ENCODE measurements at regions not wholly inside any gene's neighbourhood (a gene's known extent, or its start where the extent isn't known, plus 50 kb on each side); places are given as distances from the start of the nearest gene placed in this dataset.

DNA sequence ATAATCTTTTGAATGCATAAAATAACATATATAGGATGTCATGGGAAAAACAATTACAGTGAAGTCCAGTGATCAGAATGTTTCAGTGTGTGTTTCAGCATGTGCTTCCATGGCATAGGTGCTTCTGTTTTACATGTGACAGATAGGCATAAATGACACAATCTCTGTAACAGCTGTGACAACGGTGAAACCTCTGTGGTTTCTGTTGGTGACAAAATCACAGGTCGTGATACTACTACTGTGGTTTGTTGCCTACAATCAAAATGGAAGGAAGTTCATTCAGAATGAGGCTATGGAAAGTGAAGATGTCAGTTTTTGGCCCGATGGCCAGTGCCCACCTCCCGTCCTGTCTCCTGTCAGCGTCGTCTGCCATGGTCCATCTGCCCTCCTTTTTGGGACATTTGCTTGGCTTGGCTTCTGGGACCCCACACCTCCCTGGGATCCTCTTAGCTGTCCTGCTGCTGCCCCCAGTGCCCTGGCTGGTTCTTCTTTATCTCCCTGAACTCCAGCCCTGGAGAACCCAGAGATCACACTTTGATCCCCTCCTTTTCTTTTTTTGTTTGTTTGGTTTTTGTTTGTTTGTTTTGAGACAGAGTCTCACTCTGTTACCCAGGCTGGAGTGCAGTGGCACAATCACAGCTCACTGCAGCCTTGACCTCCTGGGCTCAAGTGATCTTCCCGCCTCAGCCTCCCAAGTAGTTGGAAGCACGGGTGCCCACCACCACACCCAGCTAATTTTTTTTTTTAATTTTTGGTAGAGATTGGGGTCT lies 79.3 kb upstream of the NAA20 start:
- Histone ChIP-seq H3K36me3 (ENCODE audit: control insufficient read depth, insufficient read depth, low read length) (peaks cover 1% of the 10 kb centered on the region), H4K20me1 (ENCODE audit: control insufficient read depth, extremely low read depth, insufficient read depth, low read length) (no peaks in the 10 kb centered on the region), H3K4me1 (ENCODE audit: control insufficient read depth, extremely low read depth, insufficient read depth, low read length) (peaks cover 8% of the 10 kb centered on the region)

DNA sequence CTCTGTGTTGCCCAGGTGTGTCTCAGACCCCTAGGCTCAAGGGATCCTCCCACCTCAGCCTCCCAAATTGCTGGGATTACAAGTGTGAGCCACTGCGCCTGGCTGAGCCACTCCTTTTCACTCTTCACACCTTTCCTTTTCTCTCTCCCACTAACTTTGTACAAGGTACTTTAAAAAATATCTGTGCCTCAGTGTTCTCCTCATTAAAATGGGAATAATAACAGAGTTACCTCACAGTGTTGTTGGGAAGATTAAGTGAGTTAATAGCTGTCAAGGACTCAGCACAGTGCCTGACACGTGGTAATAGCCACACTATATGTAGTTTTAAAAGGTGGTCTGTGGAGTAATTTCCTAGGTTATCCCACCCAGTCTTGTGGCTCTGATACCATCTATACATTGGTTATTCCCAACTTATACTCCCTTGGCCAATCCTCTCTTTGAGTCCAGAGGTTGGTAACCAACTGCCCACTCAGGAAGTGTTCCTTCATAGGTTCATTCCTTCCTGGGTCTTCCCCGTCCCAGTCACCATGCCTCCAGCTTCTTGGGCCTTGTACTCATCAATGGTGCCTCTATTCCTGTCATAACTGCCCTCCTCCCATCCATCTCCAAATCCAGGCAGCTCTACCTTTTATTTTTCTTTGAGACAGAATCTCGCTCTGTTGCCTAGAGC lies 78.6 kb upstream of the NAA20 start:
- no peak for TF ChIP-seq CTCF (conservative IDR thresholded peaks at IDR 0.05 in 1 of 2, IDR thresholded peaks at IDR 0.05 in 1 of 2; ENCODE audit: low read depth in 1 of 2, low read length in 2 of 2)
- TF ChIP-seq EZH2 (IDR thresholded peaks at IDR 0.05; ENCODE audit: low read length, missing control alignments): no peak
- H3K36me3 ChIP-seq (ENCODE audit: control insufficient read depth, insufficient read depth, low read length): peaks cover 1% of the 10 kb centered on the region
- H3K4me3 ChIP-seq (replicated peaks in 1 of 4; ENCODE audit: control extremely low read depth in 1 of 4, insufficient read depth in 1 of 4, low read depth in 3 of 4, low read length in 4 of 4): no peak overlapping the region
- no peak for DNase-seq (ENCODE audit: low read depth in 2 of 2)
- no peaks in the 10 kb centered on the region for H3K79me2 ChIP-seq (ENCODE audit: control insufficient read depth, insufficient read depth, low read length)
- peaks cover 3% of the 10 kb centered on the region for H3K4me1 ChIP-seq (ENCODE audit: control insufficient read depth, extremely low read depth, insufficient read depth, low read length)
- no peaks in the 10 kb centered on the region for H3K9me3 ChIP-seq (ENCODE audit: control insufficient read depth, insufficient read depth, low read depth, low read length)
- no peak overlapping the region for H3K4me2 ChIP-seq (ENCODE audit: extremely low read depth, insufficient read depth, low read length)
- no peaks in the 10 kb centered on the region for H3K27me3 ChIP-seq (ENCODE audit: control insufficient read depth, insufficient read depth, low read length)
- no peaks in the 10 kb centered on the region for H4K20me1 ChIP-seq (ENCODE audit: control insufficient read depth, extremely low read depth, insufficient read depth, low read length)
- no peak overlapping the region for H2AFZ ChIP-seq (ENCODE audit: low read length)
- H3K27ac ChIP-seq (ENCODE audit: insufficient read depth, low read length): no peak overlapping the region
- H3K9ac ChIP-seq (ENCODE audit: insufficient read depth, low read length): no peak overlapping the region

More for the DNA sequence above, 79.3 kb upstream of the NAA20 start:
- Histone ChIP-seq H2AFZ (ENCODE audit: low read length) (no peak overlapping the region), H3K27me3 (ENCODE audit: control insufficient read depth, insufficient read depth, low read length) (no peaks in the 10 kb centered on the region), H3K79me2 (ENCODE audit: control insufficient read depth, insufficient read depth, low read length) (no peaks in the 10 kb centered on the region), H3K9me3 (ENCODE audit: control insufficient read depth, insufficient read depth, low read depth, low read length) (no peaks in the 10 kb centered on the region), H3K9ac (ENCODE audit: insufficient read depth, low read length) (no peak overlapping the region), H3K27ac (ENCODE audit: insufficient read depth, low read length) (no peak overlapping the region), H3K4me2 (ENCODE audit: extremely low read depth, insufficient read depth, low read length) (no peak overlapping the region), H3K4me3 (replicated peaks in 1 of 4; ENCODE audit: control extremely low read depth in 1 of 4, insufficient read depth in 1 of 4, low read depth in 3 of 4, low read length in 4 of 4) (no peak overlapping the region)
- TF ChIP-seq CTCF (conservative IDR thresholded peaks at IDR 0.05 in 1 of 2, IDR thresholded peaks at IDR 0.05 in 1 of 2; ENCODE audit: low read depth in 1 of 2, low read length in 2 of 2) (no peak), EZH2 (IDR thresholded peaks at IDR 0.05; ENCODE audit: low read length, missing control alignments) (no peak)
- no peak for DNase-seq (ENCODE audit: low read depth in 2 of 2)

DNA sequence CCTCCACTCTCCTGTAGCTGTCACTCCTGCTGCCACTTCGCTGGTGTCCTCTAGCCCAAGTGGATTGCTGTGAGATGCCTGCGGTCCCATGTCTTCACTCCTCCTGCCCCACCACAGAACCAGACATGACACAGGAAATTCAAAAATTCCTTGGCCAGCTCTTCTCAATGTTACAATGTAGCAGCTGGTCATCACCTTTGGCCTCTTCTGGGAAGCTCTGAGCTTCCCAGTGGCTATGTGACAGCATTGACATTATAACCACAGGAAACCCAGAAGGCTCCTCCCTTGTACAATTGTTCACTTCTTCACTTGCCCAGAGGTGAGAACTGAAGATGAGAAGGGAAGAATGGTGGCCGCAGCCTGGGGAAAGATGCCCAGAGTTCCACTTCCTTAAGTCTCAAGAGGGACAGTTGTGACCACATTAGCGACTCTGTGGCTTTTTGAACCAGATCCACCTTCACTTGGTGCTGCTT lies 76.1 kb upstream of the NAA20 start:
- H3K4me2 ChIP-seq (ENCODE audit: extremely low read depth, insufficient read depth, low read length): no peak overlapping the region
- no peak overlapping the region for H2AFZ ChIP-seq (ENCODE audit: low read length)
- H3K9me3 ChIP-seq (ENCODE audit: control insufficient read depth, insufficient read depth, low read depth, low read length): no peaks in the 10 kb centered on the region
- no peak for DNase-seq (ENCODE audit: low read depth in 2 of 2)
- no peak overlapping the region for H3K27ac ChIP-seq (ENCODE audit: insufficient read depth, low read length)
- no peak overlapping the region for H3K9ac ChIP-seq (ENCODE audit: insufficient read depth, low read length)
- H4K20me1 ChIP-seq (ENCODE audit: control insufficient read depth, extremely low read depth, insufficient read depth, low read length): no peaks in the 10 kb centered on the region
- H3K79me2 ChIP-seq (ENCODE audit: control insufficient read depth, insufficient read depth, low read length): no peaks in the 10 kb centered on the region
- TF ChIP-seq CTCF (conservative IDR thresholded peaks at IDR 0.05 in 1 of 2, IDR thresholded peaks at IDR 0.05 in 1 of 2; ENCODE audit: low read depth in 1 of 2, low read length in 2 of 2) (no peak), EZH2 (IDR thresholded peaks at IDR 0.05; ENCODE audit: low read length, missing control alignments) (no peak)
- H3K36me3 ChIP-seq (ENCODE audit: control insufficient read depth, insufficient read depth, low read length): no peaks in the 10 kb centered on the region
- peaks cover 3% of the 10 kb centered on the region for H3K4me1 ChIP-seq (ENCODE audit: control insufficient read depth, extremely low read depth, insufficient read depth, low read length)
- H3K4me3 ChIP-seq (replicated peaks in 1 of 4; ENCODE audit: control extremely low read depth in 1 of 4, insufficient read depth in 1 of 4, low read depth in 3 of 4, low read length in 4 of 4): no peak overlapping the region
- no peaks in the 10 kb centered on the region for H3K27me3 ChIP-seq (ENCODE audit: control insufficient read depth, insufficient read depth, low read length)
